Glomerular visceral epithelial cell (primary cell): ENCODE measurements at regions not wholly inside any gene's neighbourhood (a gene's known extent, or its start where the extent isn't known, plus 50 kb on each side); places are given as distances from the start of the nearest gene placed in this dataset.
"Not testable (repeated sequence)": the region's sequence is repeated elsewhere in the genome, so short reads cannot be mapped to it uniquely, and the experiment has no call there.

ENCODE experiments used
- DNase-seq: peaks from one replicate; pipeline ENCODE4 v3.0.0-alpha.2; 2016; ENCODE audit errors: extremely low spot score

DNA sequence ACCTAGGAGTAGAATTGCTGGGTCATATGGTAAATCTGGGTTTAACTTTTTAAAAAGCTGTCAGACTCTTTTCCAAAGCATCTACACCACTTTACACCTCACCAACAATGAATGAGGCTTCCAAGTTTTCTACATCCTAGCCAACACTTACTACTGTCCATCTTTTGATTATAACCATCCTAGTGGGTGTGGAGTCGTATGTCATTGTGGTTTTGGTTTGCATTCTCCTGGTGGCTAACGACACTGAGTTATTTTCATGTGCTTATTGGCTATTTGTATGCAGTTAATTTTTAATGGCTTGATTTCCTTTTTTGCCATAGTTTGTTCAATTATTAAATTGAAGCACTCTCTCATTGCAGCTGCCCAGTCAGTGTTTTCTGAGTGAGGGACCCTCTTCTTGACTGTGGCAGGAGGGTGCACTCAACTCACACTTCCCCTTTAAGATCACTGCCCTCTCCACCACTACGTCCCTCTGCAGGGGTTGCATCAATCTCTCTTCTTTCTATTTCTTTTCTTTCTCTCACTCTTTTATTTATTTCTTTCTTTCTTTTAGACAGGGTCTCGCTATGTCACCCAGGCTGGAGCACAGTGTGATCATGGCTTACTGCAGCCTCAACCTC, 182.3 kb downstream of the C9orf152 start:
- DNase-seq, result no peak

DNA sequence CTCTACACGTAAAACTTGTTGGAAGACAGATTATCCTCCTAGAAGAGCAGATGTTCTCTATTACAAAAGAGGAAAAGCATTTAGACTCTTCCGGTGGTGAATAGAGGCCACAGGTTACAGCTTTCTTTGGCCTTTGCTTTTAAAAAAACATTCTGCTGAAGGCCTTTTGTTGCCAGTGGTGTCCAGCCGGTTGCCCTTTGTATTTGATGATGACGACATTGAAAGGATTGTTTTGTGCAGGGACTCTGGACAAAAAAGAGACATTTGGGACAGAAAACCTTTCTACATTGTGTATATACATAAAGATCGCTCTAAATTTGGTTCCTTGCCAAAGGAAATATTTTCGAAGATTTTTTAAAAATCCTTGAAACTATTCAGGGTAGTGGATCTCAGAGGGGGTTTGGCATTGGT, 180.3 kb downstream of the C9orf152 start:
- DNase-seq, result peak; percentile 58

DNA sequence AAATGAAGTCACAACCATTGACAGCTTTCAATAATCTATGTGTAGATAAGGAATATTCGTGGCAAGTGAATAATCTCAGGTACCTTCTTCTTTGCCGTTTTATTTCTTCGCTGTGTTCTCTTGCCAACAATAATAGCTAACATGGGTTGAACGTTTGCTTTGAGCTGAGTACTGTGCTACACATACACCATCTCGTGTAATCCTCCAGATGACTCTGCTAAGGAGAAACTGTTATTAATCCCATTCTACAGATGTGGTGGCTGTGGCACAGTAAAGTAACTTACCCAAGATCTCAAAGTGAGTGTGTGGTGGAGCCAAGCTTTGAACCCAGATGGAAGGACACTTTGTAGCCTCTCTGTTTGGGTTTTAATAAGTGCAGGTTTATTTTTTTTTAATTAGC, 179.7 kb downstream of the C9orf152 start:
- DNase-seq, result no peak

- no peak for DNase-seq
Measured at GRCh38 chr9:110028676-110029075, 179.3 kb downstream of the C9orf152 start.

- DNase-seq, result peak; percentile 72
Measured at GRCh38 chr9:110029429-110029955, 178.5 kb downstream of the C9orf152 start.

DNA sequence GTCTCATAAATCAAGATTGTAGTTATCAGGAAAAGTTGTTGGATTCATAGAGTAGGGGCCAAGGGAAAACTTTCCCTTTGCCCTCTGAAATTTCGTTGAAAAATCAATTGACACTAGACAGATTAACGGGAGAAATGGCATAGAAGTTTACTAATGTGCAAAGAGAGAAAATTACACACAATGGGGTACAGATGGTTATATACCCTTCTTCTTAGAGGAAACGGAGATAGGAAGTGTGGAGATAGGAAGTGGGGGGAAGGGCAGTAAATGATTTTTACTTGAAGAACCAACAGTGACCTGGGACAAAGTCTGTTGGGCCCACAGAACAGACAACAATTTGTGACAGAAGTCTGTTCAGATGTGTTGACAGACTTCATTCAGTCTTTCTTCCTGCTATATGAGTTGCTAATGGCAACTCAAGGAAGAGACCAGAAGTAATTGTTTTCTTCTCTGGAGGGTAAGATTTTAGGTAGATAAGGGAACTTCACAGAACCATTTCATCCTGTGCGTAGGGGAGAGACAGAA, 177.9 kb downstream of the C9orf152 start:
- DNase-seq, result no peak

GRCh38 chr9:110030632-110031031, 177.3 kb downstream of the C9orf152 start:
- peak; percentile 56 for DNase-seq

- peak; percentile 76 for DNase-seq
Measured at GRCh38 chr9:110031511-110032173, 176.3 kb downstream of the C9orf152 start.

DNA sequence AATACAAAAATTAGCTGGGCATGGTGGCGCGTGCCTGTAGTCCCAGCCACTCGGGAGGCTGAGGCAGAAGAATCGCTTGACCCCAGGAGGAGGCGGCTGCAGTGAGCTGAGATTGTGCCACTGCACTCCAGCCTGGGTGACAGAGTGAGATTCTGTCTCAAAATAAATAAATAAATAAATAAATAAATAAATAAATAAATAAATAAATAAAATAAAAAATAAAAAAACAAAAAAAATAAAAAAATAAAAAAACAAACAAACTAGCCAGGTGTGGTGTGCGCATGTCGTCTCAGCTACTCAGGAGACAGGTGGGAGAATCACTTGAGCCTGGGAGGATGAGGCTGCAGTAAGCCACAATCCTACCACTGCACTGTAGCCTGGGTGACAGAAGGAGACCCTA, 175.4 kb downstream of the C9orf152 start:
- DNase-seq, result not testable (repeated sequence)

DNA sequence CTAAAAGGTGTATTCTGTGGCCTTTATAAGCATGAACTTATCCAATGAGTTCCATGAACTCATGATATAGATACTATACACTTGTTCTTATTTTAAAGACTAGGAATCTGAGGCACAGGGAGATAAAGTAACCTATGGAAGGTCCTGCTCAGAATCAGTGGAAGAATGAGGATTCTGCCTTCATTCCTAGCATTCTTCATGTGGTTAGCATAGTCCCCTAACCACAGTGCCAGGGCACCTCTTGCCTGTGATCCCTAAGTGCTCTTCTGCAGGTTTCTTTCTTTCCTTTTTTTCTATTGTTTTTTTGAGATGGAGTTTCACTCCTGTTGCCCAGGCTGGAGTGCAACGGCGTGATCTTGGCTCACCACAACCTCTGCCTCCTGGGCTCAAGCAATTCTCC, 174.1 kb downstream of the C9orf152 start:
- peak; percentile 78 for DNase-seq

GRCh38 chr9:110036286-110036685, 171.7 kb downstream of the C9orf152 start:
- no peak for DNase-seq

DNA sequence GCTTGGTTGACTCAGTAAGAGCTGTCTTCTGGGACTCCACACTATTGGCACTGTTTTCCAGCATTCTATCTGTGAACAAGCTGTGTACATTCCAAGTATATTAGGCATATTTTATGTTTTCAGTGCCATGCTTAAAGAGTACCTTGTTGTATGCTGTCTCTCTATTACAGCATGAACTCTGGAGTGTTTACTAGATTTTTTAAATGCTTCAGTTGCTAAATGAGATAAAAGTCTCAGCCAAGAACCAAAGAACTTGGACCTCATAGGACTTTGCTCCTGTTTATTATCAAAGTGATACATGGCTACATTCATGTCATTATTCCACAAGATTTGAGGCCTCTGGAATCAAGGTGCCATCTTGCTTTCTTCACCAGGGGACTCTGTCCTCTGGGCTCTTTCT, 167.2 kb downstream of the C9orf152 start:
- no peak for DNase-seq

DNA sequence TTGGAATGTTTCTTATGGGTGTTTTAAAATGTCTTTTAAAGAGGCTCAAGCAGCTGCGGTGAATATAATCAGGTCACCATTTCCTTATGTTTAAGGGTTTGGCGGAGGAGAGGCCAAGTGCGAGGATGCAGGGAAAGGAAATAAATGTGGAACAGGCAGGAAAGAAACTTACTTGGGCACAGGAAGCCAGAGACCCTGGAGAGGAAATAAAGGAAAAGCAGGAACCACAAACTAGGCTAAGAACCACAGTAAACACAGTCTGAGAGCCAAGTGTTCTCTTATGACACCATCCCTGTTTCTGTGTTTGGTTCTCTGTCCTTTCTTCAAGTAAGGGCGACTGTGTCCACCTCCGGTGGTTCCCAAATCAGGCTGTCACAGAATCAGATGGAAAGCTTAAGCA, 166.5 kb downstream of the C9orf152 start:
- DNase-seq, result no peak

- no peak for DNase-seq
Measured at GRCh38 chr9:110047232-110047954, 160.6 kb downstream of the C9orf152 start.

- DNase-seq, result no peak
Measured at GRCh38 chr9:110047955-110048402, 160.0 kb downstream of the C9orf152 start.

DNA sequence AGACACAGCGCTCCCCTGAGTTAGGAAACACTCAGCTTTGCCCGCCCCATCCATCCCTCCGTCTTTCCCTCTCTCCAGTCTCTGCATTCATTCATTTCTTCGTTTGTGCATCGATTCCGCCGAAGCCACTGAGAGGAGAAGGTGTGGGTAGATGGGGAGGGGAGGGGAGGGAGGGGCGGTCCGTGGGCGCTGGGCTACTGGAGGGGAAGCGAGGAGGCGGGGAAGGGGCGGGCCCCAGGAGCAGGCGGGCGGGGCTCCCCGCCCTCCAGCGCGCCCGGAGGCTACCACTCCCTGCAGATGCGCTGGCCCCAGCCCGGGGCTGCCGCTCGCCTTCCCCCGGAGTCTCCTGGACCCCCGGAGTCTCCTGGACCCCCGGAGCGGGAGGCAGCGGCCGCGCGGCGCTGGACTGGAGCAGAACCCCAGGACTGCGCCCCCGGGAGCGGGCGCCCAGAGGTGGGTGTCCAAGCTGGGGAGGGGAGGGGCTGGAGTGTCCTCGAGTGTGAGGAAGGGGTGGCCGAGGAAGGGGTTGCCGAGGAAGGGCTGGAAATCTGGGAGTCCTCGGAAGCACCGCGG, 159.5 kb downstream of the C9orf152 start:
- DNase-seq, result peak; percentile 88

DNA sequence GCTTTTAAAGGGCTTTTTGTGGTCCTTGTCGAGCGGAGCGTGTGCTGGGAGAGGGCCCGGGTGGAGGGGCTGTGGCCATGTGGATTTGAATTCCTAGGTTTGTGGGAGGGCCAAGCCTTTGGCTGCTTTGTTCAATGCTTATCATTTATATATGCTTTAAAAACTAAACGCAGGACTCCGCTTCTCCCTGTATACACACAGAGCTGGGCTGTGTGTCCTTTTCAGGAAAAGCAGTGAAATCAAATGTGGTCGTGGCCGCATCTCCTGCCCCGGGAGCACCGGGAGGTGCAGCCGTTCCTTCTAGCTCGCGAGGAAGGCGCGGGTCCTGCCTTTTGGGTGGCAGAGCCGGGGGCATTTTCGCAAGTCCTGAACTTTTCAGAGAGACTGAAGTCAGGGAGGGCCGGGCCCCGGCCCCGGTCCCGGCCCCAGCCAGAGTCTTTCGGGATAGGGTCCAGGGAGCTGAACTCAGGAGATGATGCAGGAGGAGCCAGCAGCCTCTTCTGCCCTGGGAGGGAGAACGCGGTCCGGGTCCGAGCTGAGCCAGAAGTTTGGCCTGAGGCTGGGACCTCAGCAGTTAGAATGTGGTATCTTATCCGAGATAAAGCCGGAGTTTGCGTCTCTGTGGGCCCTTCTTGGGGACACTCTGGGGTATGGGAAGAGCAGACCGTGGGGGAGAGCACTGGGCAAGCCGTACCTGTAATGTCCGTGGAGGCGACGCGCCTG, 158.8 kb downstream of the C9orf152 start:
- DNase-seq, result peak; percentile 42

DNA sequence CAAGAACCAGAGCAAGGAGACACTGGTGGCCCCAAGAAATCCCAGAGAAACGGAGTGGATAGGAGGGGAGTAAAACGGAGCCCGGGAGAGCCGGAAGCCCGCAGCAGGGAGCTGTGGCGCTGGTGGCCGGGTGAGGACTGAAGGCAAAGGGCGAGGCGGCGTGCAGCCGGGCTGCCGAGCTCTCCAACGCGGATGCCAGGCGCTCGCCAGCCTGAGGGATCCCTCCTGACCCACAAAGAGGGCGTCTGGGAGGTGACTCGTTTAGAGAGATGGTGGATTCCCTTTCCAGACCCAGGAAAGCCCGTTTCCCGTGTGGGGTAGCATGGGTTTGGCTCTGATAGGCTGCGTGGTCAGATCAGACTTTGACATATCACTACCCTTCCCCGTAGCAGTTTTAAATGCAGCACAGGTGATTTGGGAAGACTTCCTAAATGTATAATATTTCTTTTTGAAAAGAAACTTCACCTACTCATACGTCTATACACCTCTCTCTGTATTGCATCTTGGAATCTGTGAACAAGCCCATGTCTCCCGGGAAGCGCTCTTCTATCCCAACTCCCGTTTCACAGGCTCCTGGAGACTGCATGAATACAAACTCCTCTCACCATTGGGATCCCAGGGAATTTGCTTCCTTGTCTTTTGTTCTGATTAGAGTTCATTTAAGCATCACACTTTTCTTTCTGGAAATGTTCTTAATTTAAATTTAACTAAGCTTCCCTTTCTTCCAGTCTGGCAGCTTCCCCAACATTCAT, 158.1 kb downstream of the C9orf152 start:
- DNase-seq, result peak; percentile 57

- peak; percentile 93 for DNase-seq
Measured at GRCh38 chr9:110050925-110051355, 157.0 kb downstream of the C9orf152 start.

- no peak for DNase-seq
Measured at GRCh38 chr9:110056062-110056461, 151.9 kb downstream of the C9orf152 start.
